SK-N-SH treated with all-trans-retinoic acid at 6 μM for 48 hours (cell line): ENCODE measurements at regions not wholly inside any gene's neighbourhood (a gene's known extent, or its start where the extent isn't known, plus 50 kb on each side); places are given as distances from the start of the nearest gene placed in this dataset.

Experiments used
- ATAC-seq: fragments of 200-7000 bp; cut with Tn5 transposase; 3 replicates; pipeline ENCODE4 v1.9.1; 2020; ENCODE audit warnings: mild to moderate bottlenecking, moderate library complexity
- ARNTL ChIP-seq: fragments of 450-650 bp; formaldehyde crosslinking; IDR thresholded peaks from 2 replicates; pipeline ENCODE4 v1.5.0; 2020; ENCODE audit warnings: low read depth, mild to moderate bottlenecking, moderate library complexity, borderline replicate concordance
- BACH2 ChIP-seq: fragments of 250-450 bp; sonication (Bioruptor Pico); IDR thresholded peaks from 2 replicates; pipeline ENCODE4 v1.9.0; 2021; ENCODE audit warnings: mild to moderate bottlenecking, borderline replicate concordance
- CREB5 ChIP-seq: fragments of 250-450 bp; sonication (Bioruptor Pico); IDR thresholded peaks from 2 replicates; pipeline ENCODE4 v1.5.1; 2020; ENCODE audit warnings: low read depth, mild to moderate bottlenecking, moderate library complexity
- CSDC2 ChIP-seq: fragments of 250-450 bp; sonication (Bioruptor Pico); IDR thresholded peaks from 2 replicates; pipeline ENCODE4 v1.5.0; 2020; ENCODE audit warnings: mild to moderate bottlenecking, moderate library complexity
- CSRNP3 ChIP-seq: fragments of 250-450 bp; sonication (Bioruptor Pico); IDR thresholded peaks from 2 replicates; pipeline ENCODE4 v1.5.1; 2021; ENCODE audit warnings: mild to moderate bottlenecking, moderate library complexity
- ESRRG ChIP-seq: fragments of 250-450 bp; sonication (Bioruptor Pico); IDR thresholded peaks from 2 replicates; pipeline ENCODE4 v1.6.1; 2021; ENCODE audit warnings: mild to moderate bottlenecking
- GLIS3 ChIP-seq: fragments of 250-450 bp; sonication (Bioruptor Pico); IDR thresholded peaks from 2 replicates; pipeline ENCODE4 v1.5.0; 2020; ENCODE audit warnings: mild to moderate bottlenecking, moderate library complexity
- ISL1 ChIP-seq: fragments of 250-450 bp; sonication (Bioruptor Pico); IDR thresholded peaks from 2 replicates; pipeline ENCODE4 v2.1.2; 2022; ENCODE audit warnings: mild to moderate bottlenecking, moderate library complexity
- OSR1 ChIP-seq: fragments of 250-450 bp; sonication (Bioruptor Pico); IDR thresholded peaks from 2 replicates; pipeline ENCODE4 v1.8.0; 2022; ENCODE audit warnings: moderate library complexity, mild to moderate bottlenecking, inconsistent platforms
- POU6F1 ChIP-seq: fragments of 250-450 bp; sonication (Bioruptor Pico); IDR thresholded peaks from 2 replicates; pipeline ENCODE4 v1.8.0; 2021; ENCODE audit warnings: low read depth, mild to moderate bottlenecking, moderate library complexity, borderline replicate concordance
- PPARA ChIP-seq: fragments of 250-450 bp; sonication (Bioruptor Pico); IDR thresholded peaks from 2 replicates; pipeline ENCODE4 v1.5.0; 2020; ENCODE audit warnings: mild to moderate bottlenecking, borderline replicate concordance
- RARB ChIP-seq: fragments of 250-450 bp; sonication (Bioruptor Pico); IDR thresholded peaks from 2 replicates; pipeline ENCODE4 v1.8.0; 2021; ENCODE audit warnings: mild to moderate bottlenecking, moderate library complexity
- SNAI2 ChIP-seq: fragments of 250-450 bp; sonication (Bioruptor Pico); IDR thresholded peaks from 2 replicates; pipeline ENCODE4 v1.5.0; 2020; ENCODE audit warnings: mild to moderate bottlenecking, moderate library complexity
- TCF4 ChIP-seq: fragments of 250-450 bp; sonication (Bioruptor Pico); IDR thresholded peaks from 2 replicates; pipeline ENCODE4 v1.8.0; 2021; ENCODE audit warnings: mild to moderate bottlenecking, moderate library complexity, borderline replicate concordance
- TOX ChIP-seq: fragments of 250-450 bp; sonication (Bioruptor Pico); IDR thresholded peaks from 2 replicates; pipeline ENCODE4 v1.8.0; 2021; ENCODE audit warnings: mild to moderate bottlenecking, moderate library complexity, borderline replicate concordance
- TSHZ2 ChIP-seq: fragments of 250-450 bp; sonication (Bioruptor Pico); IDR thresholded peaks from 2 replicates; pipeline ENCODE4 v1.5.0; 2020; ENCODE audit warnings: mild to moderate bottlenecking, moderate library complexity
- ZC3H10 ChIP-seq: fragments of 250-450 bp; sonication (Bioruptor Pico); IDR thresholded peaks from 2 replicates; pipeline ENCODE4 v1.5.1; 2021; ENCODE audit warnings: mild to moderate bottlenecking, moderate library complexity
- ZFP3 ChIP-seq: fragments of 250-450 bp; sonication (Bioruptor Pico); IDR thresholded peaks from 2 replicates; pipeline ENCODE4 v1.5.0; 2020; ENCODE audit warnings: mild to moderate bottlenecking, moderate library complexity
- ZFP30 ChIP-seq: fragments of 450-650 bp; formaldehyde crosslinking; IDR thresholded peaks from 2 replicates; pipeline ENCODE4 v1.5.0; 2022; ENCODE audit warnings: mild to moderate bottlenecking, moderate library complexity
- ZNF70 ChIP-seq: fragments of 450-650 bp; formaldehyde crosslinking; IDR thresholded peaks from 2 replicates; pipeline ENCODE4 v1.5.0; 2020; ENCODE audit warnings: mild to moderate bottlenecking, moderate library complexity
- ZNF8 ChIP-seq: fragments of 450-650 bp; formaldehyde crosslinking; IDR thresholded peaks from 2 replicates; pipeline ENCODE4 v1.5.0; 2020; ENCODE audit warnings: mild to moderate bottlenecking, moderate library complexity

GRCh38 chr11:44464741-44465140 is 100.7 kb upstream of the CD82 start (continued):
- no peak for TF ChIP-seq ZFP30 (CRISPR knock-in tag)

- ATAC-seq = no peak
- TF ChIP-seq GLIS3 (CRISPR knock-in tag) (no peak), ZNF70 (no peak), PPARA (CRISPR knock-in tag) (no peak), POU6F1 (CRISPR knock-in tag) (no peak), OSR1 (CRISPR knock-in tag) (no peak), ZFP3 (CRISPR knock-in tag) (no peak), TSHZ2 (CRISPR knock-in tag) (no peak), CSRNP3 (CRISPR knock-in tag) (no peak), ARNTL (CRISPR knock-in tag) (no peak), TOX (CRISPR knock-in tag) (no peak), TCF4 (CRISPR knock-in tag) (no peak), ESRRG (CRISPR knock-in tag) (no peak), BACH2 (CRISPR knock-in tag) (no peak), ZNF8 (CRISPR knock-in tag) (no peak), SNAI2 (CRISPR knock-in tag) (no peak), RARB (CRISPR knock-in tag) (no peak), CSDC2 (no peak), ISL1 (CRISPR knock-in tag) (no peak), ZFP30 (CRISPR knock-in tag) (no peak), CREB5 (CRISPR knock-in tag) (no peak)
These were observed 98.8 kb upstream of the CD82 start for GRCh38 chr11:44466531-44467205.

GRCh38 chr11:44467413-44467812 is 98.0 kb upstream of the CD82 start:
- no peak for TF ChIP-seq OSR1 (CRISPR knock-in tag)
- no peak for TF ChIP-seq CREB5 (CRISPR knock-in tag)
- TF ChIP-seq CSDC2 = no peak
- no peak for TF ChIP-seq ZFP30 (CRISPR knock-in tag)
- no peak for TF ChIP-seq ARNTL (CRISPR knock-in tag)
- TF ChIP-seq ZNF8 (CRISPR knock-in tag) = no peak
- no peak for TF ChIP-seq TSHZ2 (CRISPR knock-in tag)
- no peak for TF ChIP-seq TOX (CRISPR knock-in tag)
- no peak for TF ChIP-seq SNAI2 (CRISPR knock-in tag)
- no peak for TF ChIP-seq POU6F1 (CRISPR knock-in tag)
- no peak for TF ChIP-seq ZNF70
- TF ChIP-seq RARB (CRISPR knock-in tag) = no peak
- no peak for TF ChIP-seq TCF4 (CRISPR knock-in tag)
- no peak for TF ChIP-seq ZC3H10 (CRISPR knock-in tag)
- TF ChIP-seq ISL1 (CRISPR knock-in tag) = no peak
- no peak for ATAC-seq
